Calu3 (cell line): ENCODE measurements at regions not wholly inside any gene's neighbourhood (a gene's known extent, or its start where the extent isn't known, plus 50 kb on each side); places are given as distances from the start of the nearest gene placed in this dataset.
"Not testable (repeated sequence)": the region's sequence is repeated elsewhere in the genome, so short reads cannot be mapped to it uniquely, and the experiment has no call there.

Experiments
- BruUV-seq: library from RNA; stranded (reverse); fragments of 400-500 nt; replicated peaks from 2 replicates; lab custom pipeline; 2021; lab: Mats Ljungman, UMichigan
- CTCF ChIA-PET: fragments of 300-600 bp; sonication (Branson Sonifier 250); formaldehyde crosslinking; loops from one replicate; lab custom pipeline; 2022; ENCODE audit warnings: antibody characterized with exemption; lab: Charles Lee
- DNase-seq: peaks from one replicate; pipeline ENCODE4 v3.0.0; 2022
- H3K27ac Mint-ChIP-seq: one replicate; pipeline ENCODE4 v1.8.0; 2022; ENCODE audit warnings: mixed read lengths; ENCODE audit not compliant: unreplicated experiment
- H3K27me3 Mint-ChIP-seq: one replicate; pipeline ENCODE4 v1.8.0; 2022; ENCODE audit warnings: mixed read lengths; ENCODE audit not compliant: unreplicated experiment
- H3K36me3 Mint-ChIP-seq: one replicate; pipeline ENCODE4 v1.8.0; 2022; ENCODE audit warnings: mild to moderate bottlenecking, moderate library complexity, mixed read lengths; ENCODE audit not compliant: insufficient read depth, unreplicated experiment
- H3K4me1 Mint-ChIP-seq: one replicate; pipeline ENCODE4 v1.8.0; 2022; ENCODE audit warnings: mild to moderate bottlenecking, low read depth, mixed read lengths; ENCODE audit not compliant: unreplicated experiment
- H3K4me3 Mint-ChIP-seq: one replicate; pipeline ENCODE4 v1.8.0; 2022; ENCODE audit warnings: mild to moderate bottlenecking, low read depth, moderate library complexity, mixed read lengths; ENCODE audit not compliant: unreplicated experiment
- H3K9me3 Mint-ChIP-seq: one replicate; pipeline ENCODE4 v1.8.0; 2022; ENCODE audit warnings: low read depth, mixed read lengths; ENCODE audit not compliant: unreplicated experiment
- intact Hi-C: fragments of 100-400 bp; cut with micrococcal nuclease; formaldehyde crosslinking; loops from one replicate; pipeline ENCODE4 v1.10.0; 2022; ENCODE audit not compliant: unreplicated experiment
- TF ChIP-seq, protein P1 (sequence below): fragments of 200-600 bp; IDR thresholded peaks from one replicate; pipeline ENCODE4 v1.8.0; 2022; ENCODE audit warnings: antibody characterized with exemption; ENCODE audit not compliant: unreplicated experiment

DNA sequence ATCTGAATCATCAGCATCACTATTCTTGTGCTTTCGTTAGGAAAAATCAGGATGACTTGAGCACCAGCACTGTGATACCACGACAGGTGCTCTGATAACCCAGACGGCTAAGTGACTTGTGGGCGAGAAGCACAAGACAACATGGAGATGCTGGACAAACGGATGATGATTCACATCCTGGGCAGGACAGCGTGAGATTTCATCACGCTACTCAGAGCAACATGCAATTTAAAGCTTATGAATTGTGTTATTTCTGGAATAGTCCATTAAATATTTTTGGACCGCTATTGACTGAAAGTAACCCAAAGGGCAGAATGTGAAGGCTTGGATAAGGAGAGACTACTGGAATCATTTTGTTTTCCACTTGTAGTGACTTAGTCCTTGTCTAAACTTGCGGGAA is 114.8 kb upstream of the DAPK1 start:
- Mint-ChIP-seq H3K9me3 (no peaks in the 10 kb centered on the region), H3K27me3 (no peaks in the 10 kb centered on the region), H3K36me3 (no peaks in the 10 kb centered on the region), H3K4me3 (no peak overlapping the region), H3K27ac (no peak overlapping the region), H3K4me1 (peaks cover 51% of the 10 kb centered on the region)
- CTCF ChIA-PET = no interaction called here
- DNase-seq = no peak
- intact Hi-C loops = no loop called here
- no TSS peak for BruUV-seq
- TF ChIP-seq, protein P1, sequence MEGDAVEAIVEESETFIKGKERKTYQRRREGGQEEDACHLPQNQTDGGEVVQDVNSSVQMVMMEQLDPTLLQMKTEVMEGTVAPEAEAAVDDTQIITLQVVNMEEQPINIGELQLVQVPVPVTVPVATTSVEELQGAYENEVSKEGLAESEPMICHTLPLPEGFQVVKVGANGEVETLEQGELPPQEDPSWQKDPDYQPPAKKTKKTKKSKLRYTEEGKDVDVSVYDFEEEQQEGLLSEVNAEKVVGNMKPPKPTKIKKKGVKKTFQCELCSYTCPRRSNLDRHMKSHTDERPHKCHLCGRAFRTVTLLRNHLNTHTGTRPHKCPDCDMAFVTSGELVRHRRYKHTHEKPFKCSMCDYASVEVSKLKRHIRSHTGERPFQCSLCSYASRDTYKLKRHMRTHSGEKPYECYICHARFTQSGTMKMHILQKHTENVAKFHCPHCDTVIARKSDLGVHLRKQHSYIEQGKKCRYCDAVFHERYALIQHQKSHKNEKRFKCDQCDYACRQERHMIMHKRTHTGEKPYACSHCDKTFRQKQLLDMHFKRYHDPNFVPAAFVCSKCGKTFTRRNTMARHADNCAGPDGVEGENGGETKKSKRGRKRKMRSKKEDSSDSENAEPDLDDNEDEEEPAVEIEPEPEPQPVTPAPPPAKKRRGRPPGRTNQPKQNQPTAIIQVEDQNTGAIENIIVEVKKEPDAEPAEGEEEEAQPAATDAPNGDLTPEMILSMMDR = no peak

DNA sequence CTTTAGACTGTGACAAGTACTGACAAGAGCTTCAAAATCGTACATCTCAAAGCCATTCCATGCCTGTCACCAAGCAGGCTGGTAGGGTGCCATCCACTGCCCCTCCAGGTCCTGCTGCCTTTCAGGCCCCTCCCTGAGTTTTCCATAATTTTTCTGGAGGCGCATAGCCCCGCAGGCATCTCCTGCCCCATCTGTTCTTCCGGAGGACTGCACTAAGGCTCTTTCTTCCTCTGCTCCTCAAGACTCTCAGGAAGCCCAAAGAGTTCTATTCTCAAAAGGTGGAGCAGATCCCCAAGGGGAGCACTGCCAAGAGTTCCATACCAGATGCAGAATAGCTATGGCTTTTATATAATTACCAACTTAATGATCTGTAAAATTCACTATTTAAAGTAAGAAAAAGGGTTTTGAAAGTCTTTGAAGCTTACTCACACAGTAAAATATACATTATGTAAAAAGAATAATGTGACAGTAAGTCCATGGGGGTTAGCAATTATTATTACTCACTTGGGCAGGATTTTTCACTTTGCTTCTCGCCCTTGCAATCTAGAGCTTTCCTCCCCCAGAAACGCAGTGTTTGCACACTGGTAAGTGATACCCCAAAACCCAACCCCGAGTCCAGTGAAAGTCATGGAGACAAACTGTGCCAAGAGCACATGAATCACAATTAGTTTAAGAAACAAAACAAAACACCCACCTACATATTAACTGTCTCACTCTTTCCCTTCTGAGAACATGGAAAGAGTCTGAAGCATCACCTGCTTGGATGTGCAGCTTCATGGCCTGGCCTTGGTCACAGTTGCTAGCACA is 114.1 kb upstream of the DAPK1 start:
- peaks cover 51% of the 10 kb centered on the region for H3K4me1 Mint-ChIP-seq
- CTCF ChIA-PET = no interaction called here
- H3K27ac Mint-ChIP-seq = no peak overlapping the region
- DNase-seq = no peak
- intact Hi-C loops = no loop called here
- no TSS peak for BruUV-seq
- H3K36me3 Mint-ChIP-seq = no peaks in the 10 kb centered on the region
- no peaks in the 10 kb centered on the region for H3K9me3 Mint-ChIP-seq
- TF ChIP-seq, protein P1 = no peak
- H3K4me3 Mint-ChIP-seq = no peak overlapping the region
- no peaks in the 10 kb centered on the region for H3K27me3 Mint-ChIP-seq

DNA sequence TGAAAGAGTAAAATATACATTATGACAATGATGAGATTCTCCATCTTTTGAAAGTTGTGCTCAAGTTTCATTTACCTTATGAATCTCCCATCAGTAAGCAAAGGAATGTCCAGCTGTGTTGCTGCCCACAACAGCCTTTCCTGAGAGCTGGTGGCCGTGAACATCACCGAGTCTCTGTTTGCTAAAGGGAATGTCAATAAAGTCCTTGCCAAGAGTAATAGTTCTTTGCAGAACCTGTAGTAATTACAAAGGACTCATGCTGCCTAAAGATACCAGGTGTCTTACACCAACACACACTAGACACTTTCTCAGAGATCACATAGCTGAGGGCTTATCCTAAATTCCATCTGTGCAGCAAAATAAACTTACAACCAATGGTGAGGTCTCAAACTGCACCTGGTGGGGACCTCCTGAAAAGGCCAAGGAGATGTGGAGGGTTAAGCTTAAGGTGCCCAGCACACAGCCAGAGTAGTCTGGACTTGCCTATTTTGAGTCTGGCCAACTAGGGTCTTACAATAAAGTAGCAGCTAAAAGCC is 111.1 kb upstream of the DAPK1 start:
- BruUV-seq = no TSS peak
- Mint-ChIP-seq H3K36me3 (no peaks in the 10 kb centered on the region), H3K4me1 (peaks cover 51% of the 10 kb centered on the region), H3K27me3 (no peaks in the 10 kb centered on the region), H3K4me3 (no peak overlapping the region), H3K9me3 (no peaks in the 10 kb centered on the region), H3K27ac (no peak overlapping the region)
- DNase-seq = no peak
- intact Hi-C loops = no loop called here
- TF ChIP-seq, protein P1 = no peak
- CTCF ChIA-PET = interaction anchor here (0.7 to 0.9 kb wide), 2 partner anchors 12 to 14 kb away, joined by 3 to 8 read pairs; no protein-coding TSS in a partner anchor

DNA sequence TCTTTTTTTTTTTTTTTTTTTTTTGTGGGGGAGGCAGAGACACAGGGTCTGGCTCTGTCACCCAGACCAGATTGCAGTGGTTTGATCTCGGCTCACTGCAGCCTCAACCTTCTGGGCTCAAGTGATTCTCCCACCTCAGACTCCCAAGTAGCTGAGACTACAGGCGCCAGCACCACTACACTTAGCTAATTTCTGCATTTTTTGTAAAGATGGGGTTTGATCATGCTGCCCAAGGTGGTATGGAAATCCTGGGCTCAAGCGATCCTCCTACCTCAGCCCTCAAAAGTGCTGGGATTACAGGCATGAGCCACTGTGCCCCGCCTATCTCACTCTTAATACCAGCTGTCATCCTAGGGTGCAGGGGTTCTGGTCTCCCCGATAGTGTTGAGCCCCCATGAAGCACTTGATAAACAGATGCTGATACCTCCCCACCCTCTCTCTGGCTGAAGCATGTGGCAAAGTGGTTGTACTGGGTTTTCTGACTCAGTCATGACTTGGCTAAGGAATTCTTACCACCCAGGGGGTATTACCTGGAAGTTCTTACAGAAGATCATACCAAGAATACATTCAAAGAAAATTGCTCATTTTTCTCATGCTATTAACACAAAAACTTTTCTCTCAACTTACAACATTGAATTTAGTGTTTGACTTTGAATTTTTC is 110.2 kb upstream of the DAPK1 start:
- no peaks in the 10 kb centered on the region for H3K27me3 Mint-ChIP-seq
- H3K4me3 Mint-ChIP-seq = no peak overlapping the region
- CTCF ChIA-PET = interaction anchor here (0.7 kb wide), 2 partner anchors 13 to 192 kb away, joined by 5 to 10 read pairs; no protein-coding TSS in a partner anchor
- DNase-seq = no peak
- H3K9me3 Mint-ChIP-seq = no peaks in the 10 kb centered on the region
- no peak overlapping the region for H3K27ac Mint-ChIP-seq
- intact Hi-C loops = no loop called here
- peaks cover 44% of the 10 kb centered on the region for H3K4me1 Mint-ChIP-seq
- TF ChIP-seq, protein P1 = no peak
- no TSS peak for BruUV-seq
- no peaks in the 10 kb centered on the region for H3K36me3 Mint-ChIP-seq

DNA sequence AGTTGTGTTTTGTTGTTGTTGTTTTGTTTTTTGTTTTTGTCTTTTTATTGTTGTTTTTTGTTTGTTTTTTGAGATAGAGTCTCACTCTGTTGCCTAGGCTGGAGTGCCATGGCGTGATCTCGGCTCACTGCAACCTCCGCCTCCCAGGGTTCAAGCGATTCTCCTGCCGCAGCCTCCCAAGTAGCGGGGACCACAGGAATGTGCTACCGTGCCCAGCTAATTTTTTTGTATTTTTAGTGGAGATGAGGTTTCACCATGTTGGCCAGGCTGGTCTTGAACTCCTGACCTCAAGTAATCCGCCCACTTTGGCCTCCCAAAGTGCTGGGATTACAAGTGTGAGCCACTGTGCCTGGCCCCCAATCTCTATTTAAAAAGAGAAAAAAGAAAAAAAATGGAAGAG is 109.0 kb upstream of the DAPK1 start:
- DNase-seq, H3K36me3 Mint-ChIP-seq, CTCF ChIA-PET, H3K27ac Mint-ChIP-seq, intact Hi-C loops, BruUV-seq, H3K4me3 Mint-ChIP-seq, H3K27me3 Mint-ChIP-seq, H3K9me3 Mint-ChIP-seq: not testable (repeated sequence)
- H3K4me1 Mint-ChIP-seq = peaks cover 33% of the 10 kb centered on the region
